ENCODE measurements at regions not wholly inside any gene's neighbourhood (a gene's known extent, or its start where the extent isn't known, plus 50 kb on each side); places are given as distances from the start of the nearest gene placed in this dataset.

GRCh38 chr6:145214570-145214969, 520.8 kb downstream of the EPM2A start:
- DNase-seq, result no peak

- DNase-seq, result no peak
Measured at GRCh38 chr6:145224450-145224849, 510.9 kb downstream of the EPM2A start.

- DNase-seq, result no peak
Measured at GRCh38 chr6:145225500-145225899, 509.8 kb downstream of the EPM2A start.

DNA sequence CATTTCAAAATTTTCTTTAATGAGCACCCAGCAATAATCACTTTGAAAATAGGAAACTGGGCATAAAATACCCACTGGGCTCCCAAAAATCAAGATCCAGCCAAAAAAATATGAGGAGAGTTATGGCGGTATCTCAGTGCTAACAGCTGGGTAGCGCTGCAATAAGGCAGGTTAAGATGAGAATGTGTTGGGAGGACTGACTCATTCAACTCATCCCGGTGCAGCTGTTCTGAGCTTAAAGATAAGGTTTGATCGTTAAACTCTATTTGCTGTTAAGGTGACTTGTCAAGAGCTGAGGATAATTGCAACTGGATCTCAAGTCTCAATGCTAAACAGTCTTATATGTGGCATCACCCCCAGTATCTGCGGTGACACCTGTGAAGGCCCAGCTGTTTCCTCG, 507.7 kb downstream of the EPM2A start:
- DNase-seq, result no peak

GRCh38 chr6:145228962-145229582, 506.2 kb downstream of the EPM2A start:
- DNase-seq, result no peak

DNA sequence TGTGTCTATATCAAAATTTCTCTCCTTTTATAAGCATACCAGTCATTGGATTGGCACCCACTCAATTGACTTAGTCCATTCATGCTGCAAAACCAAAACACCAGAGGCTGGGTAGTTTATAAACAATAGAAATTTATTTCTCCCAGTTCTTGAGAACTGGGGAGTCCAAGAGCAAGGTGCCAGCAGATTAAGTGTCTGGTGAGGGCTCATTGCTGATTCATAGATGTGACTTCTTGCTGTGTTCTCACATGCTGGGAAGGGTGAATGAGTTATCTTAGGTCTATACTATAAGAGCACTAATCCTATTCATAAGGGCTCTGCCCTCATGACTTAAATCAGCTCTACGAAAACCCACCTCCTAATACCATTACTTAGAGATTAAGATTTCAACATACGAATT, 501.4 kb downstream of the EPM2A start:
- no peak for DNase-seq

- no peak for DNase-seq
Measured at GRCh38 chr6:145235207-145235606, 500.1 kb downstream of the EPM2A start.

- no peak for DNase-seq
Measured at GRCh38 chr6:145238787-145239186, 496.5 kb downstream of the EPM2A start.

- DNase-seq, result no peak
Measured at GRCh38 chr6:145241039-145241438, 494.3 kb downstream of the EPM2A start.

DNA sequence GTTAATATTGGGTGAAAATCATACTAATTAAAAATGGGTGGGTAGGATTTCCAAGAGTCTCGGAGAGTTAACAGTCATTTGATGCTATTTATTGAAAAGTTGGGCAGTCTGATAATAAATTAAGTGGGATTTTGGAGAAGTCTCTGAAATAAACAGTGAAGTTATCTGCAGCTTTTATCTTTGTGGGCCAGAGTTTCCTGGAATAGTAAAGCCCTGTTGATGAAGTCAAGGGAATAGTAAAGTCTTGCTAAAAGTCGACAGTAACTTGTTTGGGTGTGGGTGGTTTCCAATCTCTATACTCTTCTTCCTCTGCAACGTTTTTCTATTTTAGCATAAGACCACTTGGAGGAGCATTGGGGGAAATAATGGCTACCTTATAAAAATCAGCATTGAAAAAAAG, 493.6 kb downstream of the EPM2A start:
- DNase-seq, result no peak

- DNase-seq, result no peak
Measured at GRCh38 chr6:145244349-145245100, 490.8 kb downstream of the EPM2A start.

DNA sequence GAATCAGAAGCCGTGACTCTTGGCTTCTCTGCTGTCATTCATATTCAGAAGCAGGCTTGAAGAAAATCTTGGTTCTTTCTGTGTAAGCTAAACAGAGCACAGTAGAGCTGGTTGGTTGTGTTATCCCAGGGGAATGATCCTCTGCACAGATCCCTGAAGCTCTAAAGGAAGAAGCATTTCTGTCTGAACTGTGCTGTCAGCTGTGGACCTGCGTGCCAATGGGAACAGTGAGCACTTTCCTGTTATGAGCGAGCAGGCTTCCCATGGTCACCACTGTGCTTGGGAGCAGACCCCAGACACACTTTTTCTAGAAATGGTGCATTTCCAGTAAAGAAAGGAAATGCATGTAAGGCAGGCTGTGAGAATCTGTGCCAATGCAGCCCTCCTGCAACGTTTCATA, 490.2 kb downstream of the EPM2A start:
- DNase-seq, result no peak

DNA sequence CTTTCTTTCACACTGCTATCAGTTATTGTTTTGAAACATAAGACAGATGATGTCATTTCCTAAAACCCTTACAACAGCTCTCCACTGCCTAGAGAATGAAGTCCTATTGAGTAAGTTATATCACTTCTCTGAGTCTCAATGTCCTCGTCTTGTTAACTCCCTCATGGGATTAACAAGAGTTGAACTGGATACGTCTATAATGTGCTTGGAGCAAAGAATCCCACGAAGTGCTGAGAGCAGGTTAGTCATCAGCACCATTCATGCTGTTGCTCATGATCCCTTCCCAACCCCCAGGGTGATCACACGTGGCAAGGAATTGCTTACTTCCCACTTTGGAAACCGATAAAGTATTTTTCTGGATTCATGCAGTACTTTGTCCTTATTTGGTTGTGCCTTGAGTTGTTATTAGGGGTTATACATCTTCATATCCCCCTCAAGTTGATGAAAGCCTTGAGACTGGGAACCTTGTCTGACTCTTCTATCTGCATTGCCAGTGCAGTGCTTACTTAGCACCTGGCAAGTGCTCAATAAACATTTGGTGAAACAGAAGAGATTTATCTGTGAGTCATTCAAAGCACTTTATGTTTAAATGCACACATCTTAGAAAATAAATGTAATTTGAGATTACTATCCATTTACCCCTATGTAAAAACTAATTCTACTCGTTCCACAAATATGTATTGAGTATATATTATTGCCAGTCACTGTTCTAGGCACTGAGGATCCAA, 487.5 kb downstream of the EPM2A start:
- no peak for DNase-seq

DNA sequence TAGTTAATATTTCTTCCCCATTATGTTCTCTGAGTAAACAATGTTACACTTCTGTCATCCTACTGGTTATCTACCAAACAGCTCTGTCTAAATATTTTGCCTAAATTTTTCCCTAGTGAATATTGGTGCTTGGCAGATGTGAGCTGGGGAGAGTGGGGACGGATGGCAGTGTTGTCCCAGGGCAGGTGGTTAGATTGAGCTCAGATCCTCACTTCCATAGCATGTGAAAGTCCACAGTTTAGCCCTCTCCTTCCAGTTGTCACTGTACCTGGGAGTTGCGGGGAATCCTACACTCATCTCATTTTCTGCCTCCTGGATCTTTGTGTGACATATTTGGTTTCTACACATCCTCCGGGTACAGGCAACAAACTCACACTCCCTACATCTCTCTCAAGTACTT, 484.9 kb downstream of the EPM2A start:
- DNase-seq, result no peak

GRCh38 chr6:145252737-145253136, 482.6 kb downstream of the EPM2A start:
- no peak for DNase-seq

DNA sequence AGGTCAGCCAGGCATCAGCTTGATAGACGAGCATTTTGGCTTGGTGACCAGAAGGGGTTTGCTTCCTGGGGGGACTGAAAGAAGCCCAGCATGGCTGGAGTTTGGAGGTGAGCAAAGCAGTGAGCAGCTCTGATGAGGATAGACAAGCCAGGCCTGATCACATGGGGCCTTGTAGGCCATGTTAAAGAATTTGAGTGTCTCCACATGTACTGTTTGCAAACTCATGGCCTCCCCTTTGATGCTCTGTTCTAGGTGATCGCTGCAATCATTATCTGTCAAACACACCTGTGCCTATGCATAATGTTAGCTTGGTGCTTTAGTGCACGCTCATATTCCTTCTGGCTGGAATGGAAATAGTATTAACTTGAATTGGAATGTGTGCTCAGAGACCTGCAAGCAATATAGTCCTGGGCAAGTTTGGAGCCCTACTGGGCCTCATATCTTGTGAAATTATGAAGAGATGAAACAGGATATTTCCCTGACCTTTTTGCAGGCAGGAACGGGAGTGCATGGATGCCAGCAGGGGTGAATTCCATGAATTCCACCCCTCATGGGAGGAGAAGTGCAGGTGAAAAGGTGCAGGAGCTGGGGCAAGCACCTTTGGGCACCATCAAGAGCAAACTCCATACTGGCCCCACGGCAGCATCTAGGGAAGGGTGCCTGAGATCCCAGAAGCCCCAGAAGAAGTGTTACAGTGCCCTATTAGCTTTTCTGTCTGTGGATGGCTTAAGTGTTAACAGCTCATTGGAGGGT, 480.5 kb downstream of the EPM2A start:
- DNase-seq, result no peak

DNA sequence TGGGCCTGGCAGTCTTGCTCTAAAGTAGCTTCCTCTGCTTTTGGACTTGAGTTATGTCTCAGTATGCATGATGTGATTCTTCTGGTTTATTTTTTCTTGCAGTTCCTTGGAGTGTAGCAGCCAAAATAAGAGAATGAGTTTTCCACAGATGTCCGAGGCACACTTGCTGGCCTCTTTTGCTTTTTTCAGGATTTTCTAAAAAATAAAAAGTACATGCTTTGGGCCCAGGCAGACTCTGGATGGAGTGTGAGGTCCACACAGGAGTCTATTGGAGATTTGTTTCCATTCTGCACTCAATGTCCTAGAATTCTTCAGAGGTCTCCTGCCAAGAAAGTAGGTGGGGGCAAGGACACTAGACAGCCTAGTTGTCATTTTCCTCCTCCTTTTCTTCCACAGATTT, 477.6 kb downstream of the EPM2A start:
- no peak for DNase-seq

GRCh38 chr6:145258122-145258521, 477.2 kb downstream of the EPM2A start:
- no peak for DNase-seq

DNA sequence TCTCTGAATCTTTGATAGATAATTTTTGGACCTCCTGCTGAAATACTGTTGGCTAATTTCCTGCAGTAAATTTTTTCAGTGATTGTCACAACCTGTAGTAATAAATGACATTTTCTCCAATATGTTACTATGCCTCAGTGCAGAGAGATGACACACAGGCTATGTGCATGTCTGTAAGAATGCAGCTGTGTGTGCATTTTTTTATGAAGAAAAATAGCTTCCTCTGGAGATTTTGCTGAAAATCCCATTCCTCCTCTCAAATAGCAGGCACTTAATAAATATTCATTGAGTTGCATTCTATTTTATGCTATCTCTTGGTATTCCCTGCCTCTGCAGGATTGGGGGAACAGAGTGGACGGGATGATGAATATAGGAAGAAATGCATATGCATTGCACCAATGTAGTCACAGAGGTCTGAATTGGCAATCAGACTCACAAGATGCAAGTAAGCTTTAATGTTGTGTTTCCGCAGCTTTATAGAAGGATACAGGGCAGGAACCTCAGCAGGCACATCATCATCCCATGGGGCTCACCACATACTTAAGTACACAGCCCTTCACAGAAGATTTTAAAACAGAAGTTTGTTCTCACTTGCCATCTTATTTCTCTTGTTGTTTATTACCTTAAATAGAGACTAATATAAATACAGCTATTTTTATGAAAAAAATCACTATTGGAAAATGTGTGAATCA, 474.7 kb downstream of the EPM2A start:
- DNase-seq, result no peak

GRCh38 chr6:145261758-145262157, 473.6 kb downstream of the EPM2A start:
- no peak for DNase-seq

DNA sequence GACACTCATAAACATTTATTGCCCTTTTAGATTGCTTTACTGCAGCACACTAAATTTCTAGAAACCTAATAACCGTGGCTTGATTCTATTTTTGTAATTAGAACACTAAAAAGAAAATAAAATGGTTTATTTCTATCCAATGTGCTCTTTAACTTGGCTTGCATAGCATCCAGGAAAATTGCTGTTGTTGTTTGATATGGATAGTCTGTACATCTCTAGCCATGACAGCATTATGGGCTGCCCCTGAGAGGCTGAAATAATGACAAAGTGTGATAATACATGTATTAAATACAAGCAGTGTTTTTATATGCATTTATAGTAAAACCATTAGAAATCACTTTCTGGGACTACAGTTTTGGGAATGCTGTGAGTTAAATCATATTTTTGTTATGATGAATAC, 472.5 kb downstream of the EPM2A start:
- DNase-seq, result no peak

- DNase-seq, result no peak
Measured at GRCh38 chr6:145263778-145264211, 471.5 kb downstream of the EPM2A start.

All from NCI-H1694 treated with DMSO at 0.1 percent for 48 hours (cell line).